Astrocyte of the spinal cord (primary cell): ENCODE measurements at regions not wholly inside any gene's neighbourhood (a gene's known extent, or its start where the extent isn't known, plus 50 kb on each side); places are given as distances from the start of the nearest gene placed in this dataset.

Experiments used
- DNase-seq: peaks from one replicate; pipeline ENCODE4 v3.0.0; 2011; ENCODE audit warnings: low read depth, low spot score
- H3K4me3 ChIP-seq: 2 replicates; pipeline ENCODE4 v1.5.1; 2011; ENCODE audit warnings: low read depth, mild to moderate bottlenecking, low read length, moderate library complexity
- CTCF ChIP-seq: IDR thresholded peaks from 2 replicates; pipeline ENCODE4 v1.5.1; 2012; ENCODE audit warnings: low read depth, mild to moderate bottlenecking, low read length, inconsistent platforms
- in situ Hi-C: cut with HindIII; loops from 2 replicates; pipeline ENCODE4 v1.10.0; 2017; ENCODE audit warnings: low sequenced_read_pairs

- DNase-seq = peak; percentile 49
- no peak overlapping the region for H3K4me3 ChIP-seq
- no peak for TF ChIP-seq CTCF
- in situ Hi-C loops = no loop called here
Measured at GRCh38 chr12:3336606-3337311, 154.2 kb upstream of the PRMT8 start.

- TF ChIP-seq CTCF = no peak
- no peak for DNase-seq
- in situ Hi-C loops = no loop called here
- no peak overlapping the region for H3K4me3 ChIP-seq
Measured at GRCh38 chr12:3337944-3338343, 153.1 kb upstream of the PRMT8 start.

- H3K4me3 ChIP-seq = no peak overlapping the region
- in situ Hi-C loops = no loop called here
- no peak for TF ChIP-seq CTCF
- DNase-seq = no peak
Measured at GRCh38 chr12:3339221-3339620, 151.8 kb upstream of the PRMT8 start.

- no peak for DNase-seq
Measured at GRCh38 chr12:3341594-3341993, 149.4 kb upstream of the PRMT8 start.

DNA sequence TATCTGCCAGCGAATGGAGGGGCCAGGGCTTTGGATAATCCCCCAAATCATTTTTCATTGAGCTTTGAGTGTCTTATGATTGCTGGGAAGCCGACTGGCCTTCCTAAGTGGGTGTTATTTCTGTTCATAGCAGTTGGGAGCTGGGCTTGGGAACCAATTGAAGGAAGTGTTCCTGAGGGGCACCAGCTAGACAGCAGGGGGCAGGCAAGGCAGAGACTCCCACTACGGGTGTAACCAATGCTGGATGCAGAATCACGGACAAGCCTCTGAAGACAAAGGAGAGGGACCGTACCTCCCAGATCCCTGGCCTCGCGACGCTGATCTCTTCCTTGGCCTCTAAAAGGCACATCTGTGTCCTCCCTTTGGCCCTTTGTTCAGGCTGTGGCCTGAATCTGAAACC, 149.0 kb upstream of the PRMT8 start:
- in situ Hi-C loops = no loop called here
- DNase-seq = peak; percentile 5
- peak; percentile 38 for TF ChIP-seq CTCF
- no peak overlapping the region for H3K4me3 ChIP-seq

More at GRCh38 chr12:3341594-3341993, 149.4 kb upstream of the PRMT8 start:
- no peak for TF ChIP-seq CTCF
- H3K4me3 ChIP-seq = no peak overlapping the region
- in situ Hi-C loops = no loop called here

- H3K4me3 ChIP-seq = no peak overlapping the region
- no peak for DNase-seq
- in situ Hi-C loops = no loop called here
- no peak for TF ChIP-seq CTCF
Measured at GRCh38 chr12:3348055-3348454, 142.9 kb upstream of the PRMT8 start.
